ENCODE measurements at regions not wholly inside any gene's neighbourhood (a gene's known extent, or its start where the extent isn't known, plus 50 kb on each side); places are given as distances from the start of the nearest gene placed in this dataset.

- DNase-seq (ENCODE audit: low read depth, low spot score), result no peak
- in situ Hi-C loops (cut with HindIII; ENCODE audit: low pct_unique_long_range_greater_than_20kb, low sequenced_read_pairs), result no loop called here
Observed at GRCh38 chr2:185142677-185143076, 544.3 kb downstream of the ZNF804A start.

GRCh38 chr2:185144159-185144919 lies 546.0 kb downstream of the ZNF804A start:
- in situ Hi-C loops (cut with HindIII; ENCODE audit: low pct_unique_long_range_greater_than_20kb, low sequenced_read_pairs), result no loop called here
- DNase-seq (ENCODE audit: low read depth, low spot score), result no peak

DNA sequence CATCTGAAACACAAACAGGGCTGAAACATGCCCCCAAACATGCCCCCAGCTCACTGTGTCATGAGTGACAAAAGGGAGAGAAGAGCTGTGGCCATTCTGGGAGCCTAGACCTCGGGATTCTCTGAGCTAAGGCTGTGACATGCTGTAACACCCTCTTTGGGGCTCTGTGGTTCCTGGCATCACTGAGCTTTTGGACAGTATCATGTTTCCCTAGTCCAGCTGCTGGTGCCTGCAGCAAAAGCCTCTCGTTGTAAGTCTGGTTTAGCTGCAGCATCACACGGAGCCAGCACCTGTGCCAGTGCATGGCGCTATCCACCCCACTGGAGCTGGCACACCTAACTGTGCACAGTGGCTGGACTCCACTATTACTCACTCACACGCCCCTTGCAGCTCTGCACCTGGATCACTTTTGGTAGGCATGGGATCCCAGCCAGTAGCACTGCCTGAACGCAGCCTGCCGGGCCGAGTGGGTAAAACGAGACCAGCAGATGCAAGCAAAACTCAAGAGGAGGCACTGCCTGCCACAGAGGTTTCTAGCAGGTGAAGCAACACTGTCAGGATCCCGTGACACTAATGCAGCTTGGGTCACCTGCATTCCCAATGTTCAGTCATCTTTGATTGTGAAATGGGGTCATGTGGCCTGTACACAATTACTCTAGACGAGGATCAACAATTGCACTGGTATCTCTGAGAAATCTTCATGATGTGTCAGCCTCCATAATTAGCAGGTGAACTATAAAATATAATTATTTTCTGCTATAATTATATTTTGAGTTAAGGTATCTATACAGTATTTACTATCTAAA lies 547.2 kb downstream of the ZNF804A start:
- in situ Hi-C loops (cut with HindIII; ENCODE audit: low pct_unique_long_range_greater_than_20kb, low sequenced_read_pairs), result no loop called here
- DNase-seq (ENCODE audit: low read depth, low spot score), result no peak

DNA sequence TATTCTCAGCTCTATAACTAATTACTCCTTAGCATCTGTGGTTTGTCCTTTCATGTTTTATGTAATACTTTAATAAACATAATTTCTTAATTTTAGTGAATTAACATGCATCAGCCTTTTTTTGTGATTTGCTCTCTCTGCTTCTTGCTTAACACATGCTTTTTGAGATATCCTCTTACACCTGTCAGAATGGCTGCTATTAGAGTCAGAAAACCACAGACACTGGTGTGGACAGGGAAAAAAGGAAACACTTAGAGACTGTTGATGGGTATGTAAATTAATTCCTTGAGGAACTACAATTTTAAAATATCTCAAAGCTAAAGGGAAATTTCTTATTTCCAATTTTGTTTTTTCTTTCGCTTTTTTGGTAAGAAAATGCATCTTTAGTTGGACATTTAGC lies 549.0 kb downstream of the ZNF804A start:
- no peak for DNase-seq (ENCODE audit: low read depth, low spot score)
- in situ Hi-C loops (cut with HindIII; ENCODE audit: low pct_unique_long_range_greater_than_20kb, low sequenced_read_pairs), result no loop called here

DNA sequence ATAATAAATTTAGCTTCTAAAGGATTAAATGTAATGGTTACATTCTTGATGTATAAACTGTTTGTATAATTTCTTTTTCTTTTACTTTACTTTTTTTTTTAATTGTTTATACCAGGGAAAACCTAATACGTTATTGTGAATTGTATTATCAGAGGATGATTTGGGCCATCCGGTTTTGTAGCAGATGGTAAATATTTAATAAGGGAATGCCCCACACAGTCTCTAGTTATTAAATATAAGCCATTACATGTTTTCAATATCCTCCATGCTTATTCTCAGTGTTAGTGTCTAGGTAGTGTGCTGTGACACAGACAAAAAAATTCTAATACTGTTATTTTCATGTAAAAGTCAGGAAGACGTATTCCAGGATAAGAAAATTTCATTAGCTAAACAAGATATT lies 553.9 kb downstream of the ZNF804A start:
- in situ Hi-C loops (cut with HindIII; ENCODE audit: low pct_unique_long_range_greater_than_20kb, low sequenced_read_pairs), result no loop called here
- DNase-seq (ENCODE audit: low read depth, low spot score), result no peak

- in situ Hi-C loops (cut with HindIII; ENCODE audit: low pct_unique_long_range_greater_than_20kb, low sequenced_read_pairs), result no loop called here
Observed at GRCh38 chr2:185161701-185162100, 563.4 kb downstream of the ZNF804A start.

DNA sequence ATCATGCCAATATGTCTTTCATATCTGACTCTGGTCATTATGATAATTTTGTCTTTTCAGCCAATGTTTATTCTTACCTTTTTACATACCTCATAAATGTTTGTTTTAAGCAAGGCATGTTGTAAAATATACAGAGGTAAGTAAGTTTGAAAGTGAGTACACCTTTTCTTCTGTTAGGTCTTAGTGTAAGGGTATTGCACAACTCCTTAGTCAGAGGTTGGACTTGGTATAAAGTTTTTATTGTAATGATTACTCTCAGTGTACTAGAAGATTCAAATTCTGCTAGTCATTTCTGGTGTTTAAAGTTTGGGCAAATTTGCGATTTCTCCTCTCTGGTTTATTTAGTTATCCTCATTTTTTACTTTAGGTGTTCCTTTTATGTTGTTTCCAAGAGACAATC lies 564.3 kb upstream of the FSIP2 start:
- in situ Hi-C loops (cut with HindIII; ENCODE audit: low pct_unique_long_range_greater_than_20kb, low sequenced_read_pairs), result no loop called here
- no peak for DNase-seq (ENCODE audit: low read depth, low spot score)

More at GRCh38 chr2:185161701-185162100, 563.4 kb downstream of the ZNF804A start:
- no peak for DNase-seq (ENCODE audit: low read depth, low spot score)

GRCh38 chr2:185179743-185180142 lies 558.9 kb upstream of the FSIP2 start:
- in situ Hi-C loops (cut with HindIII; ENCODE audit: low pct_unique_long_range_greater_than_20kb, low sequenced_read_pairs), result no loop called here
- DNase-seq (ENCODE audit: low read depth, low spot score), result no peak

DNA sequence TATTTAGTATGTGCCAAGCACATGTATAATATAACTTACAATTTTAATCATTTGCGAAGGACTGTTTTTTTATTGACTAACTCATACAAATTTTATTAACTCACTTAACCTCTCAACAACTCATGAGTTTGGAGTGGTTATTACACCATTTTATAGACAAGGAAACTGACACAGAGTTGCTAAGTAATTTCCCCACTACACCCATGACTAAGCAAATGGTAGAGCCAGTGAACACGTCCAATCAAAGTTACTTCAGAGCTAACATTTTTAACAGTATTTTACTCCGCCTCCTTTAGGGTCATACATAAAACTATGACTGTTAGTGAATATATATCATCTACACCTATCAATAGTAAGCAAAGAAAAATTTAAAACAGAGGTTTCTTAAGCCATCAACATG lies 556.7 kb upstream of the FSIP2 start:
- in situ Hi-C loops (cut with HindIII; ENCODE audit: low pct_unique_long_range_greater_than_20kb, low sequenced_read_pairs), result no loop called here
- DNase-seq (ENCODE audit: low read depth, low spot score), result no peak

- in situ Hi-C loops (cut with HindIII; ENCODE audit: low pct_unique_long_range_greater_than_20kb, low sequenced_read_pairs), result no loop called here
- no peak for DNase-seq (ENCODE audit: low read depth, low spot score)
Observed at GRCh38 chr2:185185044-185185443, 553.6 kb upstream of the FSIP2 start.

DNA sequence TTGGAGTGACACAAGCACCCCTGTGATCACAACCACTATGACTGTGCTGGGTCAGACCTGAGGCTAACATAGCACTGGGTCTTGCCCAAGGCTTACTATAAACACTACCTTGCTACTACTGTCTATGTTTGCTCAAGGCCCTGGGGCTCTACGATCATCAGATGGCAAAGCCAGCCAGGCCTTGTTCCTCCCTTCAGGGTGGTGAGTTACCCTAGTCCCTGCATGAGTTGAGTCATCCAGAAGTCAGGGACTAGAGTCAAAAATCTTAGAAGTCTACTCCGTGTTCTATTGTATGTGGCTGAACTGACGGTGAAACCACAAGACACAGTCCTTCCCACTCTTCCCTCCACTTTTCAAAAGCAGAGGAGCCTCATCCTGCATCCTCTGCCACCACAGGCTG lies 551.2 kb upstream of the FSIP2 start:
- no peak for DNase-seq (ENCODE audit: low read depth, low spot score)
- in situ Hi-C loops (cut with HindIII; ENCODE audit: low pct_unique_long_range_greater_than_20kb, low sequenced_read_pairs), result no loop called here

- in situ Hi-C loops (cut with HindIII; ENCODE audit: low pct_unique_long_range_greater_than_20kb, low sequenced_read_pairs), result no loop called here
- DNase-seq (ENCODE audit: low read depth, low spot score), result no peak
Observed at GRCh38 chr2:185188656-185189055, 549.9 kb upstream of the FSIP2 start.

DNA sequence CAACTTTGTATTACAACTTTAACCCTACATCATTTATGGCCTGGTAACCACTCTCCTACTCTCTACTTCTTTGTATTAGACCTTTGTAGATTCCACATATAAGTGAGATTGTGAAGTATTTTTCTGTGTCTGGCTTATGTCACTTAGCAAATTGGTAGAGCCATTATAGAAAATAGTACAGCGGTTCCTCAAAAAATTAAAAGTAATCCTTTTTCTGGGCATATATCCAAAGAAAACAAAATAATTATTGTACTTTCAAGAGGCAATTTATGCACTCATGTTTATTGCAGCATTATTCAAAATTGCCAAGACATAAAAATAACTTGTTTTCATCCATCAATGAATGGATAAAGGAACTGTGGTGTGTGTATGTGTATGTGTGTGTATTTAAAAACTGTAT lies 537.5 kb upstream of the FSIP2 start:
- DNase-seq (ENCODE audit: low read depth, low spot score), result no peak
- in situ Hi-C loops (cut with HindIII; ENCODE audit: low pct_unique_long_range_greater_than_20kb, low sequenced_read_pairs), result no loop called here

- in situ Hi-C loops (cut with HindIII; ENCODE audit: low pct_unique_long_range_greater_than_20kb, low sequenced_read_pairs), result no loop called here
- DNase-seq (ENCODE audit: low read depth, low spot score), result no peak
Observed at GRCh38 chr2:185202381-185202780, 536.2 kb upstream of the FSIP2 start.

DNA sequence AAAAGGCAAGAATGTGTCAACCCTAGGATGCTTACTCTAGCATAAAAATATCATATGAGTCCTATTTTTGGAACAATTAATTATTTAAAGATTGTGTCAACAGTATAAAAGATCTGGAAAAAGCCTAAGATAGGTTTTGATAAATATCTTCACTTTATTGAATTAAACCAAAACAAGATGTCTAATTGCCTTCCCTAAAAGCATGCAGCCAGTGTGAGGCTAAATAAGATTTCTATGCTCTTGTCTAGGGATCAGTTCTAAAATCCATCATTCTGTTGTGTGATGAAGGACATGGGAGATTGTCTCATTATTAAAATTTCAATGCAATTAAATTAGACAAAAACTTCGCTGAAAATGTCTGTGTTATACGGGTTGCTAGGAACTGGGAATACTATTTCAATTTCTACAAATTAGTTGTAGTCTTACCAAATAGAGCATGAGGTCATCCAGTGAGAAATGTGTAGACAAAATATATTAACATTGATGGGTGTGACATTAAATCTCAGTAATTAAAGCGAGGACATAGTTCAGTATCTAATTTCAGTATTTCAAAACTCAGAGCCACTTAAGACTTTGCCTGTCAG lies 535.6 kb upstream of the FSIP2 start:
- in situ Hi-C loops (cut with HindIII; ENCODE audit: low pct_unique_long_range_greater_than_20kb, low sequenced_read_pairs), result no loop called here
- DNase-seq (ENCODE audit: low read depth, low spot score), result no peak

DNA sequence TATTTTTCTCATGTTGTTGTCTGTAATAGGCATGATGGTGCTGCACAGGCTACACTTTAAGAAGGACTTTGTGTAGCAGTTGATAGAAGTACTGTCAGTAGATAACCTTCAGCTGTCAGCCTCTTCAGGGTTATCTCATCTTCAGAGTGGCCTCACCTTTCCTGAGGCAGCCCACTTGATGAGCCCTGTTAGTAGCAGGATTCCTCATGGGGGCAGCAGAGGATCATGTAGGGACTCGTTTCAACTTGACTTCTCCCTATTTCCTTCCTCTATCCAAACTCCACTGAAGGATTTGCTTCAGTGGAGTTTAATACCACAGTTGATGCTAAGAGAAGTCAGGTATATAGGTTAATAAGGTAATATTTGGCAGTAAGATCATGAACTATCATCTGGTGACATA lies 530.3 kb upstream of the FSIP2 start:
- peak; percentile 68 for DNase-seq (ENCODE audit: low read depth, low spot score)
- in situ Hi-C loops (cut with HindIII; ENCODE audit: low pct_unique_long_range_greater_than_20kb, low sequenced_read_pairs), result no loop called here

DNA sequence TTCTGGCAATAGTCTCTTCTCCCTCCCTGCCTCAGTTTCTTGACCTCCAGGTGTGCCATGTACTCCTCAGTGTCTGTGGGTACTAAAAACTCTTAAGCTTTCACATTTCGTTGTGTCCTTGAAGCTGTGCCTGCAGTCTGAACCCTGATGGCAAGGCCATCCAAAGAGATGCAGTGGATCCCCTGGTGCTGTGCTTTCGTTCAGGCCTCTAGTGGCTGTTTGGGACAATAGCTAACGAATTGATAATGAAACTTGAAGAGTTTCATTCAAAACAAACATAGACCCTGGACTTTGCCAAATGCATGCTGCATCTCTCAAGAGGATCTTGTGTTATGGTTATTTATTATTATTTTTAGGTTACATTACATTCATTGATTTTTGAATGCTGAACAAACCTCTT lies 523.1 kb upstream of the FSIP2 start:
- DNase-seq (ENCODE audit: low read depth, low spot score), result no peak
- in situ Hi-C loops (cut with HindIII; ENCODE audit: low pct_unique_long_range_greater_than_20kb, low sequenced_read_pairs), result no loop called here

DNA sequence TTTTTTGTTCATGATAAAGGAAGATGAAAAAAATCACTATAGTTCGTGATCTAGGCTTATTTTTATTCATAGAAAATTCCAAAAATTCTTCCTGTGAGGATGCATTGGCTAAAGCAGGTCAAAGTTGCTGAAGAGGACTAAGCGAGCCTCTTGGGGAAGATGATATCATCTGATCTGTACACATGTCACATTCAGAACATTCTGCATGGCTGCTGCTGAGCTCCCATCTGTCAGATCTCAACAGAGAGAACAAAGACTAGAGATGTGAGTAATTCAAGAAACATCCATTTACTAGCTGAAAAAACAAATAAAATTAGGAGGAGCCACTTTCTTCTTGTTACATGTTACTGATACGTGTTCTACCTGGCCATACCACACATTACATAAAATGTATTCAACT lies 518.6 kb upstream of the FSIP2 start:
- in situ Hi-C loops (cut with HindIII; ENCODE audit: low pct_unique_long_range_greater_than_20kb, low sequenced_read_pairs), result no loop called here
- DNase-seq (ENCODE audit: low read depth, low spot score), result no peak

DNA sequence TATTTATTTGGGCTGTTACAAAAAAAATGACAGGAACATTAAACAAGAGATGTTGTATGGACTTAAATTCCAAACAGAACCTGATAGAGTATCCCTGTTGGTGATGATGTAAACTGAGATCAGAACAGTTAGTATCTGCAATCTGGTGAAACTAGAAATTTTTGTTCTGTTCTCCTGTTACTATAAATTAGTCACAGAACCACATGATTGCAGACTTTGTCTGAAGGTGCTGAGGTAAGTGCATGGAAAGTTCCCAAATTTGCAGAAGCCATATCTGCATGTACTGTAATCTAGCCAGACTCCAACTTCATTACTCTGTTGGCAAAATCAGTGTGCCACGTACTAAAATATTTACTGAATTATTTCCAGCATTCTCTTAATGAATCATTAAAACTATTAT lies 516.3 kb upstream of the FSIP2 start:
- DNase-seq (ENCODE audit: low read depth, low spot score), result no peak
- in situ Hi-C loops (cut with HindIII; ENCODE audit: low pct_unique_long_range_greater_than_20kb, low sequenced_read_pairs), result no loop called here

Measured in SK-MEL-5 (cell line).